Endothelial cell of umbilical vein (primary cell): ENCODE measurements at regions not wholly inside any gene's neighbourhood (a gene's known extent, or its start where the extent isn't known, plus 50 kb on each side); places are given as distances from the start of the nearest gene placed in this dataset.

ENCODE experiments used
- BruUV-seq: library from RNA; stranded (reverse); fragments of 400-500 nt; replicated peaks from 2 replicates; lab custom pipeline; 2021; lab: Mats Ljungman, UMichigan
- CTCF ChIA-PET: fragments of 300-600, 350-600 bp; sonication (Branson Sonifier 250); formaldehyde crosslinking; loops from one replicate; lab custom pipeline; 2021; ENCODE audit warnings: antibody characterized with exemption, inconsistent platforms; lab: Charles Lee
- POLR2A ChIA-PET: fragments of 300-600, 350-600 bp; sonication (Branson Sonifier 250); formaldehyde crosslinking; loops from one replicate; lab custom pipeline; 2021; ENCODE audit warnings: antibody characterized with exemption, inconsistent platforms; lab: Charles Lee
- DNase-seq: peaks from one replicate; pipeline ENCODE4 v3.0.0-alpha.2; 2011; ENCODE audit warnings: low read depth, low spot score
- FAIRE-seq: peaks from 2 replicates; lab custom pipeline; 2011; peaks lifted over from hg19 to GRCh38; lab: Jason Lieb, UNC
- H2AFZ ChIP-seq: 2 replicates; pipeline ENCODE4 v1.6.0; 2012; ENCODE audit warnings: low read depth, low read length, control low read depth, inconsistent platforms
- H3K27ac ChIP-seq: 2 replicates; pipeline ENCODE4 v1.5.1; 2011; ENCODE audit warnings: low read depth, mild to moderate bottlenecking, control low read depth, low read length, moderate library complexity; ENCODE audit not compliant: insufficient read depth
- H3K27me3 ChIP-seq, 2 experiments: 2 replicates each; pipeline versions ENCODE4 v1.6.0 to v1.6.1; 2011; ENCODE audit warnings: low read length in 2 of 2, mixed read lengths in 1 of 2; ENCODE audit not compliant: control insufficient read depth in 2 of 2, insufficient read depth in 2 of 2
- H3K36me3 ChIP-seq, 2 experiments: 2 replicates in 1 of 2; 3 replicates in 1 of 2; pipeline ENCODE4 v1.5.1; 2011; ENCODE audit warnings: low read length in 2 of 2, mild to moderate bottlenecking in 1 of 2, moderate library complexity in 1 of 2; ENCODE audit not compliant: control insufficient read depth in 2 of 2, insufficient read depth in 2 of 2; ENCODE audit errors: extremely low read depth in 1 of 2
- H3K4me1 ChIP-seq: 3 replicates; pipeline ENCODE4 v1.5.1; 2011; ENCODE audit warnings: mild to moderate bottlenecking, low read length; ENCODE audit not compliant: control insufficient read depth, insufficient read depth; ENCODE audit errors: extremely low read depth
- H3K4me2 ChIP-seq: 2 replicates; pipeline ENCODE4 v1.6.1; 2011; ENCODE audit warnings: low read length, control low read depth, mixed read lengths; ENCODE audit not compliant: insufficient read depth
- H3K4me3 ChIP-seq, 3 experiments: fragments of 200-600 bp in 1 of 3; sonication (generic), shearing (Covaris generic) in 1 of 3; replicated peaks in 1 of 3; 2 replicates each; pipeline ENCODE4 v1.5.1; 2011 to 2016; ENCODE audit warnings: control low read depth in 3 of 3, low read length in 3 of 3, mild to moderate bottlenecking in 2 of 3, inconsistent platforms in 1 of 3, low read depth in 1 of 3, moderate library complexity in 1 of 3; ENCODE audit not compliant: insufficient read depth in 1 of 3
- H3K79me2 ChIP-seq: 2 replicates; pipeline ENCODE4 v1.6.0; 2012; ENCODE audit warnings: low read length, inconsistent platforms; ENCODE audit not compliant: control insufficient read depth, insufficient read depth
- H3K9ac ChIP-seq: replicated peaks from 2 replicates; pipeline ENCODE3; 2011; ENCODE audit warnings: low read length, control low read depth; ENCODE audit not compliant: insufficient read depth; ENCODE audit errors: extremely low read depth
- H3K9me1 ChIP-seq: replicated peaks from 3 replicates; pipeline ENCODE4 v1.6.0; 2011; ENCODE audit warnings: mild to moderate bottlenecking, low read length; ENCODE audit not compliant: control insufficient read depth, insufficient read depth; ENCODE audit errors: extremely low read depth
- H3K9me3 ChIP-seq: replicated peaks from 2 replicates; pipeline ENCODE4 v1.5.1; 2012; ENCODE audit warnings: low read length, inconsistent platforms; ENCODE audit not compliant: control insufficient read depth, insufficient read depth
- H4K20me1 ChIP-seq: replicated peaks from 2 replicates; pipeline ENCODE3; 2011; ENCODE audit warnings: mild to moderate bottlenecking, low read length; ENCODE audit not compliant: control insufficient read depth, insufficient read depth; ENCODE audit errors: extremely low read depth
- EZH2 ChIP-seq: IDR thresholded peaks from 2 replicates; pipeline ENCODE4 v1.6.1; 2012; ENCODE audit warnings: borderline replicate concordance, low read depth, mild to moderate bottlenecking, moderate library complexity, low read length, inconsistent platforms; ENCODE audit not compliant: severe bottlenecking
- FOS ChIP-seq: IDR thresholded peaks from 2 replicates; pipeline ENCODE4 v1.6.1; 2011; ENCODE audit warnings: mild to moderate bottlenecking, low read length, moderate library complexity, borderline replicate concordance; ENCODE audit not compliant: insufficient read depth
- GATA2 ChIP-seq: IDR thresholded peaks from 2 replicates; pipeline ENCODE4 v1.7.0; 2011; ENCODE audit warnings: low read depth, mild to moderate bottlenecking, moderate library complexity, mixed read lengths, low read length; ENCODE audit not compliant: insufficient read length, insufficient read depth
- JUN ChIP-seq: IDR thresholded peaks from 2 replicates; pipeline ENCODE4 v1.6.1; 2011; ENCODE audit warnings: borderline replicate concordance, low read depth; ENCODE audit not compliant: insufficient read length, insufficient read depth
- MYC ChIP-seq: IDR thresholded peaks from one replicate; pipeline ENCODE4 v1.6.1; 2011; ENCODE audit warnings: mild to moderate bottlenecking, low read depth, low read length
- POLR2A ChIP-seq: IDR thresholded peaks from 2 replicates; pipeline ENCODE4 v1.6.1; 2012; ENCODE audit warnings: low read depth, mild to moderate bottlenecking, control low read depth, low read length
- POLR2AphosphoS5 ChIP-seq: IDR thresholded peaks from 2 replicates; pipeline ENCODE4 v1.6.1; 2012; ENCODE audit warnings: low read depth, mild to moderate bottlenecking, control low read depth, low read length, moderate library complexity; ENCODE audit not compliant: insufficient read depth
- dilution Hi-C: fragments of 300-500 bp; cut with MboI; formaldehyde crosslinking; loops from one replicate; pipeline ENCODE4 v1.15.0; 2019; ENCODE audit warnings: low sequenced_read_pairs; ENCODE audit not compliant: extremely low pct_ligation_motif_present
- intact Hi-C: fragments of 100-400 bp; cut with micrococcal nuclease; formaldehyde crosslinking; loops from one replicate; pipeline ENCODE4 v1.10.0; 2022
- TF ChIP-seq, protein P1 (sequence below): IDR thresholded peaks from 2 replicates; pipeline ENCODE4 v1.6.1; 2011; ENCODE audit not compliant: insufficient read depth, insufficient read length
- TF ChIP-seq, protein P2 (sequence below), 2 donors: IDR thresholded peaks; 1 replicate in 1 of 2; 2 replicates in 1 of 2; pipeline ENCODE4 v1.5.1; 2011; ENCODE audit warnings: low read length in 2 of 2, mild to moderate bottlenecking in 2 of 2, moderate library complexity in 2 of 2, control low read depth in 1 of 2, inconsistent platforms in 1 of 2, low read depth in 1 of 2; ENCODE audit not compliant: insufficient read depth in 1 of 2; ENCODE audit errors: extremely low read depth in 1 of 2

DNA sequence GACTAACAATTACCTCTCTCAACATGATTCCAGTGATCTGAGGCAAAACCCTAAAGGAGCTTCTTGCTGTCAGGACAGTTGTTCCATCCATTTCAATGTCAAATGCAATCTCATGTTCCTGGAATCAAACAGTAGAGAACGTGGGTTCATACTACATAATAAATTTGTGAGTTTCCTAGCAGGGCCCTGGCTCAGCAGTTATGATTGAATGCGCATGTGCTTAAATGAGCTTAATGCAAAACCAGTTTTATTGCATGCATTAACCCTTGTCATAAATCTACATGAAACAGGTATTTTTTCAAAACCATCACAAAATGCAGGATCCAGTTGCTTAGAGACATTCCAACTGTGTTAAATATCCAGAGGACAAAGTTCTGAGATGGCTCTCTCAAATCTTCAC is 225.4 kb upstream of the TMEM72 start:
- no peak overlapping the region for H3K9ac ChIP-seq
- no peak overlapping the region for H3K4me2 ChIP-seq
- H2AFZ ChIP-seq: no peak overlapping the region
- ChIA-PET POLR2A (no interaction called here), CTCF (no interaction called here)
- H3K4me1 ChIP-seq: no peaks in the 10 kb centered on the region
- H3K4me3 ChIP-seq: no peak overlapping the region
- no peaks in the 10 kb centered on the region for H3K79me2 ChIP-seq
- TF ChIP-seq, protein P1, sequence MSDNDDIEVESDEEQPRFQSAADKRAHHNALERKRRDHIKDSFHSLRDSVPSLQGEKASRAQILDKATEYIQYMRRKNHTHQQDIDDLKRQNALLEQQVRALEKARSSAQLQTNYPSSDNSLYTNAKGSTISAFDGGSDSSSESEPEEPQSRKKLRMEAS: no peak
- TF ChIP-seq POLR2A: no peak
- TF ChIP-seq MYC: no peak
- TF ChIP-seq FOS: no peak
- TF ChIP-seq POLR2AphosphoS5: no peak
- no peak for TF ChIP-seq JUN
- TF ChIP-seq, protein P2, sequence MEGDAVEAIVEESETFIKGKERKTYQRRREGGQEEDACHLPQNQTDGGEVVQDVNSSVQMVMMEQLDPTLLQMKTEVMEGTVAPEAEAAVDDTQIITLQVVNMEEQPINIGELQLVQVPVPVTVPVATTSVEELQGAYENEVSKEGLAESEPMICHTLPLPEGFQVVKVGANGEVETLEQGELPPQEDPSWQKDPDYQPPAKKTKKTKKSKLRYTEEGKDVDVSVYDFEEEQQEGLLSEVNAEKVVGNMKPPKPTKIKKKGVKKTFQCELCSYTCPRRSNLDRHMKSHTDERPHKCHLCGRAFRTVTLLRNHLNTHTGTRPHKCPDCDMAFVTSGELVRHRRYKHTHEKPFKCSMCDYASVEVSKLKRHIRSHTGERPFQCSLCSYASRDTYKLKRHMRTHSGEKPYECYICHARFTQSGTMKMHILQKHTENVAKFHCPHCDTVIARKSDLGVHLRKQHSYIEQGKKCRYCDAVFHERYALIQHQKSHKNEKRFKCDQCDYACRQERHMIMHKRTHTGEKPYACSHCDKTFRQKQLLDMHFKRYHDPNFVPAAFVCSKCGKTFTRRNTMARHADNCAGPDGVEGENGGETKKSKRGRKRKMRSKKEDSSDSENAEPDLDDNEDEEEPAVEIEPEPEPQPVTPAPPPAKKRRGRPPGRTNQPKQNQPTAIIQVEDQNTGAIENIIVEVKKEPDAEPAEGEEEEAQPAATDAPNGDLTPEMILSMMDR (IDR thresholded peaks at IDR 0.05; ENCODE audit: extremely low read depth in 1 of 2, insufficient read depth in 1 of 2, low read depth in 1 of 2, low read length in 2 of 2): no peak
- no peaks in the 10 kb centered on the region for H3K27me3 ChIP-seq
- dilution Hi-C loops: no loop called here
- DNase-seq (no peak), FAIRE-seq (no peak)
- no peaks in the 10 kb centered on the region for H3K36me3 ChIP-seq
- H3K27ac ChIP-seq: no peak overlapping the region
- BruUV-seq: no TSS peak
- no peaks in the 10 kb centered on the region for H4K20me1 ChIP-seq
- no peaks in the 10 kb centered on the region for H3K9me1 ChIP-seq
- intact Hi-C loops: no loop called here
- no peaks in the 10 kb centered on the region for H3K9me3 ChIP-seq

DNA sequence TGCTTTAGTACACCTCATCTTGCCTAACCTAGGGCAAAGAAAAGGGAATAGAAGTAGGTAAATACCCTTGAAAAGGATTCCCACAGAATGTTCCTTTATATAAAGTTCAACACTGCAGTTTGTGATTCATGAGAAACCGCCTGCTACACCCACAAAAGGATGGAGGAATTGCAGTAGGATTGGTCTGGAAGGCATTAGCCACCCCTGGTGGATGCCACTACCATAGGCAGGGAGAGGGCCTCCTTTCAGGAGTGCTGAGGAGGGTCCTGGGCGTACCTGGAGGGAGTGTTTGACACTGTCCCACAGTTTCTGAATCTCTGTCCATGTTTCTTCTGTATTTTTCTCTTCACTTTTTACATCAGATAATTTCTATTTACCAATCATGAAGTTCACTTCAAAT is 221.8 kb upstream of the TMEM72 start:
- FAIRE-seq (no peak), DNase-seq (no peak)
- no peak overlapping the region for H3K4me3 ChIP-seq
- H2AFZ ChIP-seq: no peak overlapping the region
- BruUV-seq: no TSS peak
- ChIA-PET CTCF (no interaction called here), POLR2A (no interaction called here)
- no peaks in the 10 kb centered on the region for H3K9me3 ChIP-seq
- H3K27ac ChIP-seq: no peak overlapping the region
- no peaks in the 10 kb centered on the region for H4K20me1 ChIP-seq
- H3K4me2 ChIP-seq: no peak overlapping the region
- no peaks in the 10 kb centered on the region for H3K36me3 ChIP-seq
- dilution Hi-C loops (no loop called here), intact Hi-C loops (no loop called here)
- H3K79me2 ChIP-seq: no peaks in the 10 kb centered on the region
- no peak overlapping the region for H3K9ac ChIP-seq
- H3K27me3 ChIP-seq: no peaks in the 10 kb centered on the region
- H3K9me1 ChIP-seq: no peaks in the 10 kb centered on the region
- TF ChIP-seq EZH2: no peak
- TF ChIP-seq, protein P1: no peak
- no peak for TF ChIP-seq POLR2A
- TF ChIP-seq GATA2: no peak
- TF ChIP-seq POLR2AphosphoS5: no peak
- no peak for TF ChIP-seq FOS
- TF ChIP-seq JUN: no peak
- TF ChIP-seq, protein P2 (IDR thresholded peaks at IDR 0.05; ENCODE audit: extremely low read depth in 1 of 2, insufficient read depth in 1 of 2, low read depth in 1 of 2, low read length in 2 of 2): no peak
- no peak for TF ChIP-seq MYC
- H3K4me1 ChIP-seq: no peaks in the 10 kb centered on the region
